GM19455 (cell line): ENCODE measurements at regions not wholly inside any gene's neighbourhood (a gene's known extent, or its start where the extent isn't known, plus 50 kb on each side); places are given as distances from the start of the nearest gene placed in this dataset.
"Not testable (repeated sequence)": the region's sequence is repeated elsewhere in the genome, so short reads cannot be mapped to it uniquely, and the experiment has no call there.

Source experiments
- ATAC-seq: cut with Tn5 transposase; IDR thresholded peaks from one replicate; pipeline ENCODE4 v1.9.1; 2021; ENCODE audit not compliant: unreplicated experiment

DNA sequence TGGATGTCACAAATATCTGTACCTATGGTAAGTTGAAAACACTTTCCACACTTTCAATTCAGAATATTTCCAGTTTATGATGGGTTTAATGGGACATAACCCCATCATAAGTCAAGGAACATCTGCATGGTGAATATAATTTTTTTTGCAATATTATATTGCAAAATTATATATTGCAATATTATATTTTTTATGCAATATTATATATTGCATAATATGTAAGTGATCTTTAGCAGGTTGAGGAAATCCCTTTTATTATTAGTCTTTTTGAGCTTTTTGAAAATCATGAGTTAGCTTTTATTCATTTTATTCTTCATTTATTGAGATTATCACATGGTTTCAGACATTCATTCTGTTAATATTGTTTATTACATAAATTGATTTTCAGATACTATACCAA, 342.2 kb upstream of the GALNT5 start:
- no peak for ATAC-seq

DNA sequence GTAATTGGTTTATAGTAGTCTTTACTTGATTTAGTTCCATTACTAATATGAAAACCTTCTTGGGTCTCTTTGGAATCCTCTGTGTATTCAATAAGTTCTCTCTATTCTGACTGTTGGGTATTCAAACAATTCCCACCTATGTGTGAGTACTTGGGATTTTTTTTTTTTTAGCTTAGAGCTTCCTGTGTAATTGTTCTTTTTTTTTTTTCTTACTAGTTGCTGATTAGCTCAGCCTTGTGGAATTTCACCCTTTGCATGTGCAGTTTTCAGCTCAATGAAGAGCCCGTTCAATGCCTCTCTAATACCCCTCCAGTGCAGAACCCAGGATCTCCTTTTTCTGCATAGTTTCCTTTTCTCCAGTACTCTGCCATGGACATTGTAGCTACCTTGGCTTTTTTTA, 339.1 kb upstream of the GALNT5 start:
- ATAC-seq = no peak

DNA sequence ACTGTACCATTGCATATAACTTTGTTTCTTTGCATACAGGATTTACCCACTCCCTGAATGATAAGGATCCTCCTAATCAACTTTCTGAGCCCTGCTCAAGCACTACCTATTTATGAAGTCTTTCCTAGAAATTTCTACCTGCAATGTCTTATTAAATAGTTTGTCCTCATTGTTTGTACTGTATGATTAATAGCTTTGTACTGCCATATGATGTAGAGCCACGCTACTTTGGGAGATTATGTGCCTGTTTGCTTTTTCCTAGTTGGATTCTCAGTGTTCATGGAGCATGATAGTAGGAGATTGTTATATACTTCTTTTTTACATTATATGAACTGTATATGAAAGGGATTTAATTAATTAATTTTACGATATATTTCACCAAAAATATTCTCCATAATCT, 327.1 kb upstream of the GALNT5 start:
- no peak for ATAC-seq

DNA sequence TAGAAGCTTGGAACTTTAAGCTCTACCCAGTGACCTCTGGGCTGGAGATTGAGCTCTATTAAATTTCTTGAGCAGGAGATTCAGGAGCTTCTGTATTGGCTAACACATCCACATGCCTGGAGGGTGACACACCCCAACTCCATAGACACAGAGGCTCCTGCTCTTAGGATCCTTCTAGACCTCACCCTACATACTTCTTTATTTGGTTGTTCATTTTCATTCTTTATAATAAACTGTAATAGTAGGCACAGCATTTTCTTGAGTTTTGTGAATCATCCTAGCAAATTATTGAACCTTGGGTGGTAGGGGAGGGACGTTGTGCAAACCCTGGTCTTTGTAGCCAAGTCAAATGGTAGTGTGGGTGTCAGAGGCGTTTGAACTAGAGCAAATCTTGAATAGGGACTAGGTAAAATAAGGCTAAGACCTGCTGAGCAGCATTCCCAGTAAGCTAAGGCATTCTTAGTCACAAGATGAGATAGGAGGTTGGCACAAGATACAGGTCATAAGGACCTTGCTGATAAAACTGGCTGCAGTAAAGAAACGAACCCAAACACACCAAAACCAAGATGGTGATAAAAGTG, 323.8 kb upstream of the GALNT5 start:
- ATAC-seq = no peak

DNA sequence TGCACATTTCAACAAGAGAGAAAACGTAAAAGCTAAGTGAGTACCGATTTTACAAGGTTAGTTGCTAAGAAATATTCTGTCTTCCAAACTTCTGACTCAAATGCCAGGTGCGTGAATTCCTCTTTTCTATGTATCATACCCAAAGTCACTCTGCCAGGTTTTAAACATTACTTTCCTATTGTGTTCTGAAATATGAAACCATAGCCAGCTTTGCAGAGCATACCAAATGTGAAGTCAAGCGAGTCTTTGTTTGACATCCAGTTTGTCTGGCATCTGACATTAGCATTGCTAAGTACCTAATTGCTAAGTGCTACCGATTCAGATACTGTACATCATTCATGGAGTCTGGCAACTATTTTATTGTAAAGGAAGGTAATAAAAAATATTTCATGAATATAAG, 321.9 kb upstream of the GALNT5 start:
- no peak for ATAC-seq

DNA sequence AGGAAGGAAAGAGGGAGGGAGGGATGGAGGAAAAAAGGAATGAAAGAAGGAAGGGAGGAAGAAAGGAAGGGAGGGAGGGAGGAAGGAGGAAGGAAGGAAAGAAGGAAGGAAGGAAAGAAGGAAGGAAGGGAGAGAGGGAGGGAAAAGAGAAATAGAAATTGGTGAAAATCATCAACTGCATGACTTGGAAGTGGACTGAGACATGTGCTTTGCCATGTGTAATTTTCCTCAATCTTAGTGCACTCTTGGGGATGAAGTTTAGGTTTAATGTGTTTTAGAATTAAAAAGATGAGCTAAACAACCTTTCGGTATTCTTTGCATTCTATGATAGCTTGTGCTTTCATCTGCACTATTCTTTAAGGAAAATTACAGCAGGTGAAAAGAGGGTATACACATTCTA, 320.1 kb upstream of the GALNT5 start:
- ATAC-seq = no peak

DNA sequence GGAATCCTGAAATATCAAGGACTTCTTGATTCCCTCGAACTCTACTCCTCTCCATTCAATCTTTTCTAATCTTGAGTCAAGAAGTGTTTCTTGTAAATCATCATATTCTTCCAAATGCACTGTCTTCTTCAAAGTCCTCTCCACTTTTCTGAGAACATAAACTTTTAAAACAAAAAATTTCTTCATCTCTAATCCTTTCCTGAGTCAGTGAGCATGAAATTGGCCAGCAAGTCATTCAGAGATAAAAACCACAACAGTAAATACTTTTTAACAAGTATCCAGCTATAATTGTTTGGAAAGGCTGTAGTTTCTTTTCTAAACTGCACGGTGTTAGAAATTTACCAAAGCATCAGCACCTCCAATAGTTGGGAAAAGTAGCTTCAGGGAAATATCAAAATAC, 312.6 kb upstream of the GALNT5 start:
- no peak for ATAC-seq

DNA sequence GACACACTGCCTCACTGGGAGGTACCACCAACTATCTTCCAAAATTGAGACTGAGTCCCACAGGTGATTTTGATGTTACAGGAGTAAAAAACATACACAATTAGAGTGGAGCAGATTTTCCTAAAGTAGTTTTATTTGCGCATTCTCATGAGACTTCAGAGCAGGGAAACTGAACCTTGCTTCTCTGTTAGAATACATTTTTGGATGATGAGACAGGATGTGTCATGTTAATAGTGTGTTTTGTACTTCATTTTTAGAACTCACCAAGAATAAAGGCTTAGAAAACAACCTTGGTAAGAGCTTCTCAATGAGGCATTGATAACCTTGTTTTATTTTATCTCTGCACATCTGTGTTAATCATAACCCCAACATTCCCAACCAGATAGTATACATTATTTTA, 310.2 kb upstream of the GALNT5 start:
- no peak for ATAC-seq

DNA sequence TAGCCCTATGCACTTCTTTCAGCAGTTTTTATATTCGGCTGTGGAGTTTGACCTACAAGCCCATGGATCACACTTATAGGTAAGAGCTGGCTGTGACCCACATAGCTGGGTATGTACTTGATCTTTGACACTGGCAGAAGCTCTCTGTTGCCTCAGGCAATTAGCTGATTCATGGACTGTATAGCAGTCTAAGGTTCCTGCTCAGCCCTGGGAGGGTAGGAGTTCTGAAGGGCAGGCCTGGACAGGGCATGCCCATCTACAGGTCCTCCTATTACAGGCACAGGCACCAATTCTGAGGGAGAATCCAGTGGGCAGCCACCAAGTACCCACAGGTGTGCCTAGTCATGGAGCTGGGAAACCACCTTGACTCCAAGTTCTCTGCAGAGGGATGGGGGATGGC, 301.8 kb upstream of the GALNT5 start:
- ATAC-seq = no peak

DNA sequence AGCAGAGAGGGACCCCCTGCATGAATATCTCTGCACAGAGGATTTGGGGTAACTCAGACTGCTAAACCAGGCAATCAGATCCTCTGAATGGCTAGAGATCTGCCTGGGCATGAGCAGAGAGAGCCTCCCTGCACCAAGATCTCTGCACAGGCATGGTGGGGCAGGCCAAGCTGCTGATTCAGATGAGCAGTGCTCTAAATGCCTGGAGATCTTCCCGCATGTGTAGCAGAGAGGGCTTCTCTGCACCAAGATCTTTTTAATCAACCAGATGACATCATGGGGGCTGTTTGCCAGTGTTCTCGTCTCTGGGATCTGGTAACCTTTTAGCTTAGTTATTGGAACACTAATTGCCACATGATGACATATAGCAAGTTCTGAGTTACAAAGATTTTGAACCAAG, 301.3 kb upstream of the GALNT5 start:
- no peak for ATAC-seq

DNA sequence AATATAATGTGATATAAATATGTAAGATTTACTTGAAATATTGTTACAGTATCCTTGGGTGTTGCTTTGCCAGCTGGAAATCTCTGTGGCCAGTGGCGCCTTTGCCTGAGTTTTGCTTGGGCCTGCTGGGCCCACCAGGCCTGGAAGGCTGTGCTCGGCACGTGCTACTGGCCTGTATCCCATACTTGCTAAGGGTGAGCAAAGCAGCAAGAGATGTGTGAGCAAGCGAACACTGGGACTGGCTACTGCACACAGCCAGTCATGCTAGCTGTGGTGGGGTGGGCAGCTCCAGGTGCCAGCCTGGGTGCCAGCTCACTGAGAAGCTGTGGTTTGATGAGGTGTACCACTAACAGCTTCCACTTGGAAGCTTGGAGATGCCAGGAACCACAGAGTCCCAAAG, 299.1 kb upstream of the GALNT5 start:
- no peak for ATAC-seq

DNA sequence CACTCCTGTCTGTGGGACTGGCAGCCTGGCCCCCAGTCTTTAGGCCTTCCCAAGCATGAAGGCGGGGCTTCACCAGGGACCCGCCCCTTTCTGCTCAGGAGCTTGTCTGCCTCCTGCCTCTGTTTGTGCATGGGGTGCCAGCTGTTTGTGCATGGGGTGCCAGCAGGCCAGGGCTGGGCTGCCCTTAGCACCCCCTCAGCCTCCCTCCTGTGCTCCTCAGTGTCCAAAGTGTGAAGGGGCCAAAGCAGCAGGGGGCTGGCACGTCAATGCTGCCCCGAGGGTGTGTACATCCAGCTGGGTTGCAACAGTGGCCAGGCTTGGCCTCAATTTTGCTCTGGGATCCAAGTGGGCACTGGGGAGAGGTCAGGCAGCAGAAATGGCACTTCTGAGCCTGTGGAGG, 298.0 kb upstream of the GALNT5 start:
- ATAC-seq = no peak

DNA sequence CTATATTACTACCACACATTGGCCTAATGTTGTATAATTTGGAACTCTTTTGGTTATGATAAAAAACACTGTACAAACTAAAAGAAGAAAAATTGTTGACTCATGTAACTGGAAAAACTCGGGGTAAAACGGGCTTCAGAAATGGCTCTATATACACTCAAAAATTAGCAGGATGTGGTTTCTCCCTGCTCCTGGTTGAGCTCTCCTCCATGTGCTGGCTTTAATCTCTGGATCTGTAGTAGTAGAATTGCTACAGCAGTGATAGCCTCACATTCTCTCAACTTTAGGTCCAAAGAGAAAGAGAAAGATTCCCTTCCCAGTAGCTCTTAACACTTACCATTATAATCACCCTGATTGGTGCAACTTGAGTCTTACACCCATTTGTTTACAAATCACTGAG, 274.9 kb upstream of the GALNT5 start:
- ATAC-seq = no peak

DNA sequence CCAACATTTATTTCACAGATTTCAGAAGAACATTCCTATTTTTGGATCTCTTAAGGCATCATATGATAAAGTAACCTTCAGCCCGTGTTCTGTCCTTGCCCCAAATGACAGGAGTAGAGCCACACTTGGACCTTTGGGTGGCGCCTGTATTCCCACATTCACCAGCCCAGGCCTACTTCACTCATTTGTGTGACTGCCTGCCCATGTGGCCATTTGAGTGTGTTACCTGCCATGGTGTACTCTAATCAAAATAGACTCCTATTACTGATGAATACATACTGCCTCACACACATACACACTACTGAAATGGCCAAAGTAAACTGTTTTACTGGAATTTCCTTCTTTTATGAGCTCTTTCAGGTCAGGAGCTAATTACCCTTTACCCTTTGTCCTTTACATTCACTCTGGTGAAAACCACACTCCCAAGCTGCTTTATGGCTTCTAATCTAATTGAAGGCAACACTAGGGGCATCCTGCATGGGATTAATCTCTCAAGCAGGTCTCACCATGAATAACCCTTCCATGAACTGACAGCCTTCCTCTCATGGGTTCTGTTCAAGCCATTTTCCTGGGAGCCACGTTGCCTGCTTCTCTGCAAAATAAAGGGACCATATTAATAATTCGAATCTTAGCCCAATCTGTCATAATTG, 271.0 kb upstream of the GALNT5 start:
- no peak for ATAC-seq

DNA sequence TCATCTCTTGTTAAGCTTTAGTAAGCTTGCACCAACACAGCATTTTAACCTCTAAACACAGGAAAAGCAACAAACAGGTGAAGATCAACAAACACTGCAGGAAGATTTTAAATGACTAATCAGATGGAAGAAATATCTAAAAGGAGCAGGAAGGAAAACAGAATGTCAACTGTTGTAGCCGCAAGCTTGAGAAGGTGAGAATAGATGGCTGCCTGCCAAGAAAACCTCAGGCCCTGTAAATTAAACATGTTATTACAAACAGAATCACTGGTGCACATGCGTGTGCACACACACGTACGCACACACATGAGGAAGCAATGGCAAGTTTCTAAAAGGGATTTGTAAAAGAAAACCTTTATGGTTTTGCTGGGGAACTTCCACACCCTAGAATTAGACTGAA, 257.8 kb upstream of the GALNT5 start:
- no peak for ATAC-seq

DNA sequence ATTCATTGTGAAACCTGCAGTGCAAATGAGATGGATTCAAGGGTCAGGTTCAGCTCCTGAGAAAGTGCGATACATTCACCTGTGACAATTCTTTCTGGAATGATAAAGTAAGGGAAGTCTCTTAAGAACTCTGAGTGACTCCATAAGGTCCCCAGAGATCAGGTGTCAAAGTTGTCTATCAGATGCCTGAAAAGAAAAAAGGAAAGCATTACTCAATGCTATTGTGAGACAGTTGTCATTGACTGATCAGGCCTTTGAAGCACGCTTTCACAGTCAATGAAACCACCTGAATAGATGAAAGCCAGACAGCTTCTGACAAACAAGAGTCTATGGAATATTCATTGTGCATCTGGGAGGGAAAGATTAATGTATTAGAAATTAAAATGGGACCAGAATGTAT, 252.7 kb upstream of the GALNT5 start:
- no peak for ATAC-seq

DNA sequence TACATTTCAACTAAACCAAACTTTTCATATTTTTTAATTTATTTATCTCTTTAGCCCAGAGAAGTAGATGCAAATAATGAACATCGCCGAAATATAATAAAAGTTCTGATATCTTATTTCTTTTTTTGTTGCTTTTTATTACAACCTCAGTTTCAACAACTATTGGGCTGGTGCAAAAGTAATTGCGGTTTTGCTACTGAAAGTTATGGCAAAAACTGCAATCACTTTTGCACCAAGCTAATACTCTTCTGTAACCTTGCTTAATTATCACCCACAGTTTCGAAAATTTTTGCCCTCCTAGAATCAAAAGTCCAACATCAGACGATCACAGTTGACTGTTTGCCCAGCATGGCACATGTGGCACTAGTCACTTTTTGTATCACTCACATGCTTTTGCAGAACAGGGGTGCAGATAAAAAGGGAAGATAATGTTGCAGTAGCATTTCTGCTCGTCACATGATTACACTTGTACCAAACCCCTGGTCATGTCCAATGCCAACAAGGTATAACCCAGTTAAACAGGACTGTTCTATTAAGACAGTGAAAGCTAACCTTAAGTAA, 242.4 kb upstream of the GALNT5 start:
- ATAC-seq = no peak

DNA sequence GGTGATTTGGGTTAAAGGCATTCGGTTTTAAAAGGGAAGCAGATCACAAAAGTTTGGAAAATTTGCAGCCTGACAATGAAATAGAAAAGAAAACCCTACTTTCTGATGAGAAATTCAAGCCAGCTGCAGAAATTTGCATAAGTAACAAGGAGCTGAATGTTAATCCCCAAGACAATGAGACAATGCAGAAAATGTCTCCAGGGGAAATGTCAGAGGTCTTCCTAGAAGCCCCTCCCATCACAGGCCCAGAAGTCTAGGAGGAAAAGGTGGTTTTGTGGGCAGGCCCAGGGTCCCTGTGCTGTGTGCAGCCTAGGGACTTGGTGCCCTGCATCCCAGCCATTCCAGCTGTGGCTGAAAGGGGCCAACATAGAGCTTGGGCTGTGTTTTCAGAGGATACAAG, 234.2 kb upstream of the GALNT5 start:
- not testable (repeated sequence) for ATAC-seq

DNA sequence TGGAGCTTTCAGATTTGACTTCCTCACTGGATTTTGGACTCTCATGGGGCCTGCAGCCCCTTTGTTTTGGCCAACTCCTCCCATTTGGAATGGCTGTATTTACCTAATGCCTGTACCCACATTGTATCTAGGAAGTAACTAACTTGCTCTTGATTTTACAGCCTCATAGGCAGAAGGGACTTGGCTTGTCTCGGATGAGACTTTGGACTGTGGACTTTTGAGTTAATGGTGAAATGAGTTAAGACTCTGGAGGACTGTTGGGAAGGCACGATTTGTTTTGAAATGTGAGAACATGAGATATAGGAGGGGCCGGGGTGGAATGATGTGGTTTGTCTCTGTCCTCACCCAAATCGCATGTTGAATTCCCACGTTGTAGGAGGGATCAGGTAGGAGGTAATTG, 233.4 kb upstream of the GALNT5 start:
- ATAC-seq = no peak

DNA sequence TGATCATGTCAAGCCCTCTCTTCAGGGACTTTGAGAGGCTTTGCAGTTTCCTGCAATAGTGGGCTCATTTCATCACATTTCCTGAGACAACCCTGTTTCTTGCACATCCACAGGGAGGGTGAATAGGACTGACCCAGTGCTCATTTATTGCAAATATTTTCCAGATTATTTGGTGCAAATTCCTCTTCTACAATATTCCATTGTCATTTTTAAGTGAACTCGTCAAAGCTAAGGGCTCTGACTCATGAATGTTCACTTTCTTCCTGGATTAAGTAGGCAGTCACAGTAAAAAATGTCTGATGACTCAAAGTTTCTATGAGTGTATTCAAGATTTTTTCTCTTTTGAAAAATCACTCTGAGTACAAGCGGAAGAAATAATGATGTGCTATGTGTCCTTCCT, 225.5 kb upstream of the GALNT5 start:
- ATAC-seq = no peak

DNA sequence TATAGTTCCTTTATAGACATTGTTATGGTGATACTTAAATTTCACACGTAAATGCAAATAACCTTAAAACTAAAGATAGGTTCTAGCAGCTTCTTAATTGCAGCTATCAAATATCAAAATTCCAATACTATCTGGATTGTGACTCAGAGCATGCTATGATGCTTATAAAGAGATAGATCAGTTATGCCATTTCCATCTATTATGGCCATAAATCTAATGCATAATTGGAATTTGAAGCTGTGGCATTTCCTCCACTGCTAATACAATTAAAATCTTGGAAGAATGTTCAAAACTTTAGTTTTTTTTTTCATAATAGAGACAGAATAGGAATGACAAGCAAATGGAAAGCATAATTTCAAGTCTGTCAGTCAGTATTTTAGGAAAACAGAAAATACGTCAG, 220.8 kb upstream of the GALNT5 start:
- no peak for ATAC-seq

DNA sequence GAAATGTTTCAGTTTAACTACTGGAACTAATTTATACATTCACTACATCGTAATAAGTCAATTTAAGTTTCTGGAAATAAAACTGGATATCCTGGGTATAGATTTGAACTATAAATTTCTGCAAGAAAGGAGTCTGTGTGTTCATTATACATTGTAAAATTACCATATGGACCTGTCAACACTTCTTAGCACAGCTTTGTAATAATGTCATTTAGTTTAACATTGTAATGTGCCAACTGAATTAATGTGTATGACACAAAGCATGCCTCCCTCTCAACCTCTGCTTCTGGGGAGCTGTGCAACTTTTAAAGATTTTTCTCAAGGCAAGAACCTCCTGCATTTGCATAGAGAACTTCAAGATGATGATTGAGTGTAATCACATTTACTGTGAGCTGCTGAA, 213.7 kb upstream of the GALNT5 start:
- ATAC-seq = no peak

DNA sequence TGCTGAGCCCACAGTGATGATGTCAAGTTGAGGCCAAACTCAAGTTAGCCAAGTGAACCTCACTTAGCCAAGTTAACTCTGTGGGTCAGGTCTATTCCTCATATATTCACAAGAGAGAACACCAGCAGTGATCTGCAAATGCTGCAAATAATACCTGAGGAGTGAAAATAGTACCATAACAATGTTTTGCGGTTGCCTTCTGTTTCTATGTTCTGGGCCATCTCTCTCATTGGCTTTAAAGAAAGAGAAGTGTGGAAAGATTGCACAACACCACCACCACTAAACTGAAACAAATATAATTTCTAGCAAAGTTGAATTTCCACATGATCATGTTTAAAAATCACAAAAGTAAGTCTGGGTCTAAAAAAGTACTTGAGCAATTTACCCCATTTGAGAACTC, 211.1 kb upstream of the GALNT5 start:
- no peak for ATAC-seq
